GM12878 (cell line): ENCODE measurements at regions not wholly inside any gene's neighbourhood (a gene's known extent, or its start where the extent isn't known, plus 50 kb on each side); places are given as distances from the start of the nearest gene placed in this dataset.
"Not testable (repeated sequence)": the region's sequence is repeated elsewhere in the genome, so short reads cannot be mapped to it uniquely, and the experiment has no call there.

Experiments used
- BHLHE40 ChIP-seq, 2 experiments: fragments of 450-650 bp in 1 of 2; IDR thresholded peaks; 2 replicates each; pipeline ENCODE4 v1.6.1; 2011 to 2017; ENCODE audit warnings: low read depth in 2 of 2, borderline replicate concordance in 1 of 2, improper control_type of control experiment in 1 of 2, low read length in 1 of 2, mild to moderate bottlenecking in 1 of 2
- JUND ChIP-seq: IDR thresholded peaks from 2 replicates; pipeline ENCODE4 v1.6.1; 2012; ENCODE audit warnings: low read depth, mild to moderate bottlenecking, low read length, improper control_type of control experiment, moderate library complexity
- KLF5 ChIP-seq: fragments of 450-650 bp; IDR thresholded peaks from 2 replicates; pipeline ENCODE4 v1.6.1; 2014; ENCODE audit warnings: mild to moderate bottlenecking; ENCODE audit not compliant: partially characterized antibody
- MXI1 ChIP-seq: fragments of 150-350 bp; IDR thresholded peaks from 2 replicates; pipeline ENCODE4 v1.6.1; 2011; ENCODE audit warnings: low read depth, mild to moderate bottlenecking, inconsistent platforms, low read length, improper control_type of control experiment
- POLR2A ChIP-seq: IDR thresholded peaks from 2 replicates; pipeline ENCODE4 v1.6.1; 2011; ENCODE audit warnings: low read depth, mild to moderate bottlenecking, low read length
- POLR2AphosphoS5 ChIP-seq: IDR thresholded peaks from 2 replicates; pipeline ENCODE4 v1.6.1; 2011; ENCODE audit warnings: mild to moderate bottlenecking, low read length, inconsistent platforms
- ZNF24 ChIP-seq: fragments of 450-650 bp; IDR thresholded peaks from 2 replicates; pipeline ENCODE4 v1.6.1; 2017; ENCODE audit warnings: antibody characterized with exemption, mild to moderate bottlenecking
- TF ChIP-seq, protein P1 (sequence below): IDR thresholded peaks from 2 replicates; pipeline ENCODE4 v1.6.1; 2012; ENCODE audit warnings: low read depth, low read length, improper control_type of control experiment
- TF ChIP-seq, protein P2 (sequence below): fragments of 450-650 bp; IDR thresholded peaks from 2 replicates; pipeline ENCODE4 v1.6.1; 2017; ENCODE audit warnings: antibody characterized with exemption, mild to moderate bottlenecking, moderate library complexity
- TF ChIP-seq, protein P3 (sequence below), 3 experiments: IDR thresholded peaks in 2 of 3; conservative IDR thresholded peaks in 1 of 3; 2 replicates each; pipeline ENCODE4 v1.5.1; 2011; ENCODE audit warnings: low read depth in 3 of 3, low read length in 3 of 3, mild to moderate bottlenecking in 3 of 3, control low read depth in 2 of 3, moderate library complexity in 2 of 3, inconsistent platforms in 1 of 3, mixed read lengths in 1 of 3; ENCODE audit not compliant: control insufficient read depth in 2 of 3, insufficient read depth in 1 of 3; ENCODE audit errors: extremely low read depth in 1 of 3

DNA sequence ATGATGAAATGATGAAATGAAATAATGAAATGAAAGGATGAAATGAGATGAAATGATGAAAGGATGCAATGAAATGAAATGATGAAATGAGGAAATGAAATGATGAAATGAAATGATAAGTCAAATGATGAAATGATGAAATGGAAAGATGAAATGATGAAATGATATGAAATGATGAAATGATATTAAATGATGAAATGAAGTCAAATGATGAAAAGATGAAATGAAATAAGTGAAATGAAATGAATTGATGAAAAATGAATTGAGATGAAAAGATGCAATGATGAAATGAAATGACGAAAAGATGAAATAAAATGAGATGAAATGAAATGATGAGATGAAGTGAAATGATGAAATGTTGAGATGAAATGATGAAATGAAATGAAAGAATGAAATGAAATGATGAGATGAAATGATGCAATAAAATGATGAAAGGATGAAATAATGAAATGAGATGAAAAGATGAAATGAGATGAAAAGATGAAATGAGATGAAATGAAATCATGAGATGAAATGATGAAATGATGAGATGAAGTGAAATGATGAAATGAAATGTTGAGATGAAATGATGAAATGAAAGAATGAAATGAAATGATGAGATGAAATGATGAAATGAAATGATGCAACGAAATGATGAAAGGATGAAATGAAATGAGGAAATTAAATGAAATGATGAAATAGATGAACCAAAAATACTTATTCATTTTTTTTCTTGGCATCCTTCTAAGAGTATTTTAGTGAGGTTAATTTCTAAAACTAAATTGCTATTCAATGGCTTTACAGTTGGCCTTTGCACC lies 139.8 kb upstream of the ERV3-1 start:
- TF ChIP-seq, protein P1, sequence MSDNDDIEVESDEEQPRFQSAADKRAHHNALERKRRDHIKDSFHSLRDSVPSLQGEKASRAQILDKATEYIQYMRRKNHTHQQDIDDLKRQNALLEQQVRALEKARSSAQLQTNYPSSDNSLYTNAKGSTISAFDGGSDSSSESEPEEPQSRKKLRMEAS = not testable (repeated sequence)
- TF ChIP-seq, protein P2, sequence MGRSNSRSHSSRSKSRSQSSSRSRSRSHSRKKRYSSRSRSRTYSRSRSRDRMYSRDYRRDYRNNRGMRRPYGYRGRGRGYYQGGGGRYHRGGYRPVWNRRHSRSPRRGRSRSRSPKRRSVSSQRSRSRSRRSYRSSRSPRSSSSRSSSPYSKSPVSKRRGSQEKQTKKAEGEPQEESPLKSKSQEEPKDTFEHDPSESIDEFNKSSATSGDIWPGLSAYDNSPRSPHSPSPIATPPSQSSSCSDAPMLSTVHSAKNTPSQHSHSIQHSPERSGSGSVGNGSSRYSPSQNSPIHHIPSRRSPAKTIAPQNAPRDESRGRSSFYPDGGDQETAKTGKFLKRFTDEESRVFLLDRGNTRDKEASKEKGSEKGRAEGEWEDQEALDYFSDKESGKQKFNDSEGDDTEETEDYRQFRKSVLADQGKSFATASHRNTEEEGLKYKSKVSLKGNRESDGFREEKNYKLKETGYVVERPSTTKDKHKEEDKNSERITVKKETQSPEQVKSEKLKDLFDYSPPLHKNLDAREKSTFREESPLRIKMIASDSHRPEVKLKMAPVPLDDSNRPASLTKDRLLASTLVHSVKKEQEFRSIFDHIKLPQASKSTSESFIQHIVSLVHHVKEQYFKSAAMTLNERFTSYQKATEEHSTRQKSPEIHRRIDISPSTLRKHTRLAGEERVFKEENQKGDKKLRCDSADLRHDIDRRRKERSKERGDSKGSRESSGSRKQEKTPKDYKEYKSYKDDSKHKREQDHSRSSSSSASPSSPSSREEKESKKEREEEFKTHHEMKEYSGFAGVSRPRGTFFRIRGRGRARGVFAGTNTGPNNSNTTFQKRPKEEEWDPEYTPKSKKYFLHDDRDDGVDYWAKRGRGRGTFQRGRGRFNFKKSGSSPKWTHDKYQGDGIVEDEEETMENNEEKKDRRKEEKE = not testable (repeated sequence)
- not testable (repeated sequence) for TF ChIP-seq BHLHE40 (IDR thresholded peaks at IDR 0.05; ENCODE audit: borderline replicate concordance in 1 of 2, low read depth in 2 of 2, low read length in 1 of 2); MXI1; JUND; POLR2A; POLR2AphosphoS5; KLF5
- TF ChIP-seq ZNF24 = 0 out of 2 replicates have a peak, but pooled peaks have one; percentile 8
- TF ChIP-seq, protein P3, sequence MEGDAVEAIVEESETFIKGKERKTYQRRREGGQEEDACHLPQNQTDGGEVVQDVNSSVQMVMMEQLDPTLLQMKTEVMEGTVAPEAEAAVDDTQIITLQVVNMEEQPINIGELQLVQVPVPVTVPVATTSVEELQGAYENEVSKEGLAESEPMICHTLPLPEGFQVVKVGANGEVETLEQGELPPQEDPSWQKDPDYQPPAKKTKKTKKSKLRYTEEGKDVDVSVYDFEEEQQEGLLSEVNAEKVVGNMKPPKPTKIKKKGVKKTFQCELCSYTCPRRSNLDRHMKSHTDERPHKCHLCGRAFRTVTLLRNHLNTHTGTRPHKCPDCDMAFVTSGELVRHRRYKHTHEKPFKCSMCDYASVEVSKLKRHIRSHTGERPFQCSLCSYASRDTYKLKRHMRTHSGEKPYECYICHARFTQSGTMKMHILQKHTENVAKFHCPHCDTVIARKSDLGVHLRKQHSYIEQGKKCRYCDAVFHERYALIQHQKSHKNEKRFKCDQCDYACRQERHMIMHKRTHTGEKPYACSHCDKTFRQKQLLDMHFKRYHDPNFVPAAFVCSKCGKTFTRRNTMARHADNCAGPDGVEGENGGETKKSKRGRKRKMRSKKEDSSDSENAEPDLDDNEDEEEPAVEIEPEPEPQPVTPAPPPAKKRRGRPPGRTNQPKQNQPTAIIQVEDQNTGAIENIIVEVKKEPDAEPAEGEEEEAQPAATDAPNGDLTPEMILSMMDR (IDR thresholded peaks at IDR 0.05 in 2 of 3, conservative IDR thresholded peaks at IDR 0.05 in 1 of 3; ENCODE audit: control insufficient read depth in 2 of 3, extremely low read depth in 1 of 3, insufficient read depth in 1 of 3, low read depth in 3 of 3, low read length in 3 of 3) = not testable (repeated sequence)
